Stimulated activated CD4-positive, alpha-beta T cell treated with anti-CD3 and anti-CD28 coated beads, Interleukin-1b, Interleukin-23, amount 100 ng/mL, for 24 hours (primary cell): ENCODE measurements at regions not wholly inside any gene's neighbourhood (a gene's known extent, or its start where the extent isn't known, plus 50 kb on each side); places are given as distances from the start of the nearest gene placed in this dataset.
"Not testable (repeated sequence)": the region's sequence is repeated elsewhere in the genome, so short reads cannot be mapped to it uniquely, and the experiment has no call there.

Experiments
- DNase-seq, 4 experiments: peaks; one replicate each; pipeline ENCODE4 v3.0.0-alpha.2; 2020; ENCODE audit warnings: low read depth in 4 of 4, low spot score in 1 of 4

DNA sequence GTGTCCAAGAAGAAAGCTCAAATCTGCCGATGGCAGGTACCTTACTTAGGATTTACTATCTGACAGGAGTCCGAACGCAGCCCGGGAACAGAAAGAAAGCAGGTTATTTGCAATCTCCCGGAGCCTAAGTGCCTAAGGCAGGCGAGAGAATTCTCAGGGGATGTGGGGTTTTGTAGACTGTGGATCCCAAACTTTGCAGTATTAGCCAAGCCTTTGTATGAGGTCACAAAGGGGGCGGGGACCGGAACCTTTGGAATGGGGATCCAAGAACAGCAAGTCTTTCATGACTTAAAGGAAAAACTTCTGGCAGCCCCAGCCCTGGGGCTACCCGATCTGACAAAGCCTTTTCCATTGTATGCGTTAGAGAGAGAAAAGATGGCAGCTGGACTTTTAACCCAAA is 80.6 kb upstream of the RUBCNL start:
- not testable (repeated sequence) for DNase-seq

DNA sequence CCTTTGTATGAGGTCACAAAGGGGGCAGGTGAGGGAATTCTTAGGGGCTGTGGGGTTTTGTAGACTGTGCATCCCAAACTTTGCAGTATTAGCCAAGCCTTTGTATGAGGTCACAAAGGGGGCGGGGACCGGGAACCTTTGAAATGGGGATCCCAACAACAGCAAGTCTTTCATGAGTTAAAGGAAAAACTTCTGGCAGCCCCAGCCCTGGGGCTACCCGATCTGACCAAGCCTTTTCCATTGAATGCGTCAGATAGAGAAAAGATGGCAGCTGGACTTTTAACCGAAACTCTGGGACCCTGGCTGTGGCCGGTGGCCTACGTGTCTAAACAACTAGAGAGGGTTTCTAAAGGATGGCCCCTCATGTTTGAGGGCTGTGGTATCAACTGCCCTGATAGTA is 79.0 kb upstream of the RUBCNL start:
- DNase-seq: not testable (repeated sequence)

DNA sequence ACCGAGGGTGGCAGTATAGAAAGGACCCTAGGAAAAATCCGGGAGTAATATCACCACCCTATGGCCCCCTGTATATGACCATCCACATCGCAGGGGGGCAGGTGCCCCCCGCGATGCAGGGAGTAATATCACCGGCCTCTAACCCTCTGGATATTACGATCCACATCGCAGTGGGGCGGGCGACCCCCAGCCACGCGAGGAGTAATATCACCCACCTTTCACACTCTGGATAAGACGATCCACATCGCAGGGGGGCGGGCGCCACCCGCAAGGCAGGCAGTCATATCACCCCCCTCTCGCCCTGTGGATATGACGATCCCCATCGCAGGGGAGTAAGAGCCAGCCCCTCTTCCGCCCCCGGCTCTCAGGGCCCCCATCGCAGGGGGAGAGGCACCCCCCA is 76.7 kb upstream of the RUBCNL start:
- DNase-seq: no peak

DNA sequence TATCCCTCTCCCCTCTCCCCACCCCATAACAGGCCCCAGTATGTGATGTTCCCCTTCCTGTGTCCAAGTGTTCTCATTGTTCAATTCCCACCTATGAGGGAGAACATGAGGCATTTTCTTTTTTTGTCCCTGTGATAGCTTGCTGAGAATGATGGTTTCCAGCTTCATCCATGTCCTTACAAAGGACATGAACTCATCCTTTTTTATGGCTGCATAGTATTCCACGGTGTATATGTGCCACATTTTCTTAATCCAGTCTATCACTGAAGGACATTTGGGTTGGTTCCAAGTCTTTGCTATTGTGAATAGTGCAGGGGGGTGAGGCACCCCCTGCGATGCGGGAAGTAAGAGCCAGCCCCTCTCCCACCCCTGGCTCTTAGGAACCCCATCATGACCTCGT is 73.2 kb upstream of the RUBCNL start:
- not testable (repeated sequence) for DNase-seq

DNA sequence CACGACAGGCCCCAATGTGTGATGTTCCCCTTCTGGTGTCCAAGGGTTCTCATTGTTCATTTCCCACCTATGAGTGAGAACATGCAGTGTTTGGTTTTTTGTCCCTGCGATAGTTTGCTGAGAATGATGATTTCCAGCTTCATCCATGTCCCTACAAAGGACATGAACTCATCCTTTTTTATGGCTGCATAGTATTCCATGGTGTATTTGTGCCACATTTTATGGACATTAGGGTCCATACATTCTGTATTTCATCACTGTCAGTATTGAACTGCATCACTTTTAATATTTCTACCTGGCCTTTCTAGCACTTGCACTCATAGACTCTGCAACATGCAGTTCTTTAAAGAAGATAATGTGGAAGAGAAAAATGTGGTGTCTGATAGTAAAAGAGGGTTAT is 70.2 kb upstream of the RUBCNL start:
- not testable (repeated sequence) for DNase-seq

DNA sequence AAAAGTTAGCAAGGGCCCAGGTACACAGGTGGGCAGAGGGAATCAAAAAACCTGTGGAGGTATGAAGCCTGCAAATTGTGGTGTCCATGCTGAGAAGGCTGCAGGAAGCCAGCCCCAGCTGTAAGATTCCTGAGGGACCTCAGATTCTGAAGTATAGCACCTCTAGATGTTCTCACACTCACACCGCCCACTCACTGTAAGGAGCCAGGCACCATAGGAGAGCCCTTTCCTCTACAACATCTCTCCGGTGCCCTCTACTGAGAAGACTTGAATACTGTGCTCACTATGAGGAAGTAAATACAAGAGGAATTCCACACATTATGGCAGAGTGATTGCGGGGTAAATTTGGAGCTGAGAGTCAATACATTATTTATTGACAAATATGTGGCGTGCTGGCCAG is 68.9 kb upstream of the RUBCNL start:
- peak in 1 of 4 experiments; percentile 4 for DNase-seq

DNA sequence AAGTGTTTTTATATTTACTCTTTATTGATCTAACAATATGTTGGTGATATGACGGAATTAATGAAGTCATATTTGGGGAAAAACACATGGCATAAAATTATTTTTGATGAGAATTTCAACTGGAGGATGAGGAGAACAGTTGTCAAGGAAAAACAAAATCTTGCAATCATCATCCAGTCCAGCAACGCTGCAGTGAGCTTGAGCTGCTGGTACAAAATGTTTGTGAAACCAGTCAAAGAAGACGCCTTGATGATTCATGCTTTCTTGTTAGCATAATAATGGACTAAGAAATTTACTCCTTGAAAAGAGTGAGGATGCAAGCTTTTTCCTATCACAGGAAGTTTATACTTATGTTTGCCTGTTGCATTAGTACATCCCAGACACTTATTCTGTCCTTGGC is 64.1 kb upstream of the RUBCNL start:
- not testable (repeated sequence) for DNase-seq

DNA sequence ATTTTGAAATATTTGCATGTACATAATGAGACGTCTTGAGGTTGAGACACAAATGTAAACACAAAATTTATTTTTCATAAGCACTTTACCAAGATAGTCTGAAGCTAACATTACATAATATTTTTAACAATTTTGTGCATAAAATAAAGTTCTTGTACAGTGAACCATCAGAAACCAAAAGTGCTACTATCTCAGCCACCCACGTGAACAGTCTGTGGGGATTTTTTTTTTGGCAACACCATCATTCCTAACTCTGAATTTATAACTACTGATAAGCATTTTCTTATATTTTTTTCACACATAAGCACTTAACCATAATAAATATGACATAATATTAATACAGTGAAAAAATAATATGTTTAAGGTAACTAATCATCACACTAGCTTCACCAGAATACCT is 62.9 kb upstream of the RUBCNL start:
- DNase-seq: not testable (repeated sequence)

DNA sequence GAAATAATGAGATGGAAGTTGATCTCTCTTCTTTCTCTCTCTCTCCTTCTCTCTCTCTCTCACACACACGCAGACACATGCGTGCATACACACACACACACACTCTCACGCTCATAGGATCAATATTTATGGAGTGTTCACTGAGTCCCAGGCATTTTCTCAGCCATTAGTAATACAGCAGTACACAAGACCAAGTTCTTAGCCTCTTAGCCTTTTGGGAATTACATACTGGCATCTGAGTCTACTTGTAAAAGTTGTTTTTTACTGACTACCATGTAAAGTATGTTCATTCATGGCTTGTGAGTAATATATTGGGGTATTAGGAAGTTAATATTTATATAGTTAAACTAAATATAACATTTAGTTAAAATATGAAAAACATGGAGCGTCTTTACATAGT is 61.1 kb upstream of the RUBCNL start:
- not testable (repeated sequence) for DNase-seq

DNA sequence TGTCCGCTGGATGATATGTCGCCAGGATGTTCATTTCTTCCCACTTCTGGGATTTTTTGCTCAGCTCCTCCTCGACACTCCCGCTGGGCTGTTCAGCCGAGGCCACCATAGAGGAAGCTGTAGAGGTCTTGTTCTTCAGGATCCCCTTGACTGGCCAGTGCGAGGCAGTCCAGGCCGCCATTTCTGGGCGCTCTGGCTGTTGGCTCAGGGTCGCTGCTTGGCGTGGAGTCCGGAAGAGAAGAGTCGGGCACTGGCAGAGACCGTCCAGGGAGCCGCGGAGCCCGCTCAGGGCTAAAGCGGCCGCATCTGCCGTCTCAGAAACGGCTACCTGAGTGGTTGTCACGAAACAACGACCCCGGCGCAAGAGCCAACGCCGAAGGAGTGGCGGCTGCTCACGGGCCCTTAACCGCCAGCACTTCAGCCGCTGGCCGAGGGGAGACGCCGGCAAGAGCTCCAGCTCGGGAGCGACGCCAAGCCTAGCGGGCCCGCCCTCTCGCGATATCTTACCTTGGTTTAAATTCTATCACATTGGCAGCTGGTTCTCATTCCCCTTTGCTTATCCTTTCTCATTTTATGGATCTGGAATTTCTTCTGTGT is 50.9 kb upstream of the RUBCNL start:
- not testable (repeated sequence) for DNase-seq
